Cardiac muscle cell (in vitro differentiated cells and primary cell): ENCODE measurements at regions not wholly inside any gene's neighbourhood (a gene's known extent, or its start where the extent isn't known, plus 50 kb on each side); places are given as distances from the start of the nearest gene placed in this dataset.

Source experiments
- DNase-seq, 2 donors: peaks; one replicate each; pipeline versions ENCODE4 v3.0.0 to v3.0.0-alpha.2; 2010 to 2017; ENCODE audit warnings: low read depth in 1 of 2, low spot score in 1 of 2
- H3K27ac ChIP-seq: fragments of 200-600 bp; sonication (generic); 2 replicates; pipeline ENCODE4 v1.5.1; 2016
- H3K27me3 ChIP-seq: fragments of 200-600 bp; sonication (generic); 2 replicates; pipeline ENCODE4 v1.6.0; 2016; ENCODE audit warnings: control low read depth
- H3K36me3 ChIP-seq: fragments of 200-600 bp; sonication (generic); 2 replicates; pipeline ENCODE4 v1.5.1; 2016; ENCODE audit warnings: control low read depth
- H3K4me1 ChIP-seq: fragments of 200-600 bp; sonication (generic); 2 replicates; pipeline ENCODE4 v1.8.1; 2017; ENCODE audit warnings: low read depth, mild to moderate bottlenecking, mixed run types
- H3K4me3 ChIP-seq: fragments of 200-600 bp; sonication (generic); 2 replicates; pipeline ENCODE4 v1.5.1; 2016; ENCODE audit warnings: mild to moderate bottlenecking
- H3K9me3 ChIP-seq: fragments of 200-600 bp; sonication (generic); 2 replicates; pipeline ENCODE4 v1.5.1; 2017; ENCODE audit warnings: low read depth, mild to moderate bottlenecking, control low read depth
- TF ChIP-seq, protein P1 (sequence below): IDR thresholded peaks from 2 replicates; pipeline ENCODE4 v1.5.1; 2012; ENCODE audit warnings: low read depth, mild to moderate bottlenecking, low read length

DNA sequence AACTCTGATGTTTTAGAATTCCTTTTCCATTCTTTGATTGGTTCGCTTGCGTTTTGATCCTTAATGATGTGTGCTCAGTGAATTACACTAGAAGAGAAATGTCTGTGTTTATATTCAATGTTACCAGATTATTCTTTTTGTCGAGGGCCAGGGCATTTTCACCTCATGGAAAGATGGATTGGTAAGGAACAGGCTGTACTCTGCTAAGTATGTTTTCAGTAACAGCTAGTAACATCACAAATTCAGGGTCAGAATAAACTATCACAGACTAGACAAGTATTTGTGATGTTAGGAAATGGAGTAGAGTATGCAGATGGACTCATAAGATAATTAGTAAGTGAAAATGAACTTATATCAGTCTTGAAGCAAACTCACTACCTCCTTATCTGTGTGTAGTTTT, 235.6 kb downstream of the SOX4 start:
- no peak overlapping the region for H3K4me3 ChIP-seq
- no peaks in the 10 kb centered on the region for H3K36me3 ChIP-seq
- no peaks in the 10 kb centered on the region for H3K27me3 ChIP-seq
- TF ChIP-seq, protein P1, sequence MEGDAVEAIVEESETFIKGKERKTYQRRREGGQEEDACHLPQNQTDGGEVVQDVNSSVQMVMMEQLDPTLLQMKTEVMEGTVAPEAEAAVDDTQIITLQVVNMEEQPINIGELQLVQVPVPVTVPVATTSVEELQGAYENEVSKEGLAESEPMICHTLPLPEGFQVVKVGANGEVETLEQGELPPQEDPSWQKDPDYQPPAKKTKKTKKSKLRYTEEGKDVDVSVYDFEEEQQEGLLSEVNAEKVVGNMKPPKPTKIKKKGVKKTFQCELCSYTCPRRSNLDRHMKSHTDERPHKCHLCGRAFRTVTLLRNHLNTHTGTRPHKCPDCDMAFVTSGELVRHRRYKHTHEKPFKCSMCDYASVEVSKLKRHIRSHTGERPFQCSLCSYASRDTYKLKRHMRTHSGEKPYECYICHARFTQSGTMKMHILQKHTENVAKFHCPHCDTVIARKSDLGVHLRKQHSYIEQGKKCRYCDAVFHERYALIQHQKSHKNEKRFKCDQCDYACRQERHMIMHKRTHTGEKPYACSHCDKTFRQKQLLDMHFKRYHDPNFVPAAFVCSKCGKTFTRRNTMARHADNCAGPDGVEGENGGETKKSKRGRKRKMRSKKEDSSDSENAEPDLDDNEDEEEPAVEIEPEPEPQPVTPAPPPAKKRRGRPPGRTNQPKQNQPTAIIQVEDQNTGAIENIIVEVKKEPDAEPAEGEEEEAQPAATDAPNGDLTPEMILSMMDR, result no peak
- peaks cover 6% of the 10 kb centered on the region for H3K4me1 ChIP-seq
- no peaks in the 10 kb centered on the region for H3K9me3 ChIP-seq
- no peak for DNase-seq
- no peak overlapping the region for H3K27ac ChIP-seq

DNA sequence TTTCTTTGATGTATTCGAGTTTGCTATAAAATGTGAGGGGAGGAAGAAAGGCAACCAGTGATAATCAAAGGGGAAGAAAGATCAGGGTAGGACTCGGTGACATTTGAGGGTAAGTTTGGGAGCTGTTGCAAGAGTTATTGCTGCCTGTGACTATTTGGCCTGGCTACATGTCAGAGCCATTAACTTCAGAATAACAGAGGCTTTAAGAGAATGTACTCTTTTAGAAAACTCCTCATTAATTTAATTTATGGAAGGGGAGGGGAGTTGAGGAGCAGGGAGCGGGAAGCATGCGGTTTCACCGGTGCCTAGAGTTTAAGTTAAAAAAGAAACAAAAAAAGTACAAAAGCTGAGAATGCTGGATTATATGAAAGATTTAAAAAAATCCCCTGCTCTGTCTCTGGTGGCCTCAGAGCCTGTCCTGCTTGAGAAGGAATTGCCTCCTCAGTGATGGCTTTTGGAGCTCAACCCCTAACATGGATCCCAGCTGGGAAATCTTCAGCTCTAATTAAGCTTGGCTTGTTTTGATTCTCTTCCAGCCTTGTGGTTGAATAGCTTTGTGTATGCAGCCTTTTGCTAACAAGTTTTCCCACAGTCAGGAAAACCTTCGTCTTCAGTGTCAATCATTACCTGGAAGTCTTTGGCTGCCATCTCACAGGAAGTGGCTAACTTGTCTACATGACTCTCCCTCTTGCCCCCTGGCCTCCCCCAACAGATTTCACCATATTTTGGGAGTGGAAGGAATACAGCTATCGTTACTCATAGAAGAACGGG, 238.2 kb downstream of the SOX4 start:
- Histone ChIP-seq H3K4me3 (no peak overlapping the region), H3K27me3 (no peaks in the 10 kb centered on the region), H3K27ac (no peak overlapping the region), H3K36me3 (no peaks in the 10 kb centered on the region), H3K4me1 (peaks cover 6% of the 10 kb centered on the region), H3K9me3 (no peaks in the 10 kb centered on the region)
- peak in 1 of 2 donors; percentile 67 for DNase-seq
- TF ChIP-seq, protein P1, result no peak

DNA sequence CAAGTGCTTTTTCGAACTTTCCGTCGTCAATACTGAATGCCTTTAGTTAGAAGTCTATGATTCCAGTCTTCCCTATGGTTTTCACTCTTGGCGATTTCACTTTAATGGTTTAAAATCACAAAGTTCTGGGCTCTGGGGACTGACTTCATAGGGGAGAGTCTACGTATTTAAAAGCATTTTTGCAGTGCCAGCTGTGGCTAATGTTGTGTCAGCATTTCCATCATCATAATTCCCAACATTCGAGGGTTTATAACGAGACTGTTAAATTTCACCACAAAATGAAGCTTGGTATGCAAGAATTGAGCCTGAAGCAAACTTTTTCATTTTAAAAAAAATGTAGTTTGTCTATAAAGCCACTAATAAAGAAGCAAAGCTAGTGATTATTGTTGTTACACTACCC, 242.7 kb downstream of the SOX4 start:
- Histone ChIP-seq H3K27ac (no peak overlapping the region), H3K27me3 (no peaks in the 10 kb centered on the region), H3K9me3 (no peaks in the 10 kb centered on the region), H3K4me3 (no peak overlapping the region), H3K36me3 (no peaks in the 10 kb centered on the region), H3K4me1 (peaks cover 3% of the 10 kb centered on the region)
- TF ChIP-seq, protein P1, result no peak
- DNase-seq, result no peak

DNA sequence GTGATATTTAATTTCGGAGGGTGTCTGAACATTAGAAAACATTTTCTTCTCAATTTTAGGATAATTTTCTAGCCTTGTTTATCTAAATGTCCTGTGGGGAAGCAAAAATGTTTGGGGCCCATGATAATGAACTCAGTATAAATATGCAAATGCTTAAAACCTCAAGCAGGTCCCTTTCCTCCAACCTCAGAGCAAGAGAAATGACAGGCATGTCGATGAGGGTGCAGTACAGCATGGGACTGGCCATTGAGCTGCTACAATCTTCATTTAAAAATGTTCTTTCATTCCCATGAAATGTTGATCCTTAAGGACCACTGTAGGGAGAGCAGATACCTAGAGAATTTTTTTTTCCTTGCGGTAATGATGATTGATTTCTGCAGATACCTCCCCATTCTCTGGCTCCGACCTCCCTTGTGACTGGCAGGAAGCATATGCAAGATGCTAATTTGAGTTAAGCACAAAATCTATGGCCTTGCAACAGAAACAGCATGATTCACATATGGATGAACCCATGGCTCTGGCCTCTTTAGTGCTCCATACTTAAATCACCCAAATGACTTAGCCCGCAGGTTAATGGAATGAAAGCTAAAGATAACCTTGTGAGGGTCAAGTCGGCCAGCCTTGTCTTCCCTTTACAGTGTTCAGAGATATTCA, 243.3 kb downstream of the SOX4 start:
- peaks cover 3% of the 10 kb centered on the region for H3K4me1 ChIP-seq
- DNase-seq, result no peak

DNA sequence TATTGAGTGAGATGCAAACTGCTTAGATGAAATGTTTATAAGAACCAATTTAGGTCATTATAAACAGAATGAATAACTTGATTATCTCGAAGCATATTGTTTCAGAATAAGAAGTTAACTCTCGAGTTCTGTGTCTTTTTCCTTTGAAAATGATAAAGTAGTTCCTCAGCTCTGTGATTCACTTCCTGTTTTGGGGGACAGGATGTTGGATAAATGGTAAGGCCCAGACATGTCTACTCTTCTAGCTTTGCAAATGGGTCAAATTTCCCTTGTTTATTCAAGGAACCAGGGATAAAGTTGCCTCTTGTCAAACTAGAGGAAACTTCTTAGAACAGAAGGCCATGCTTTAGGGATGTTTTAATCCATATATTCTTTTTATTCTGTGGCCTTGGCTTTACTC, 246.9 kb downstream of the SOX4 start:
- H3K4me3 ChIP-seq, result no peak overlapping the region
- H3K36me3 ChIP-seq, result no peaks in the 10 kb centered on the region
- TF ChIP-seq, protein P1, result no peak

More for the DNA sequence above, 243.3 kb downstream of the SOX4 start:
- TF ChIP-seq, protein P1, result no peak
- Histone ChIP-seq H3K4me3 (no peak overlapping the region), H3K36me3 (no peaks in the 10 kb centered on the region), H3K9me3 (no peaks in the 10 kb centered on the region), H3K27ac (no peak overlapping the region), H3K27me3 (no peaks in the 10 kb centered on the region)

More for the DNA sequence above, 246.9 kb downstream of the SOX4 start:
- peaks cover 16% of the 10 kb centered on the region for H3K4me1 ChIP-seq
- no peaks in the 10 kb centered on the region for H3K9me3 ChIP-seq
- peak in 1 of 2 donors; percentile 51 for DNase-seq
- no peaks in the 10 kb centered on the region for H3K27me3 ChIP-seq
- no peak overlapping the region for H3K27ac ChIP-seq
